ENCODE measurements at regions not wholly inside any gene's neighbourhood (a gene's known extent, or its start where the extent isn't known, plus 50 kb on each side); places are given as distances from the start of the nearest gene placed in this dataset.

GRCh38 chr5:169448826-169449225 lies 134.7 kb upstream of the SPDL1 start:
- ATAC-seq, result no peak

DNA sequence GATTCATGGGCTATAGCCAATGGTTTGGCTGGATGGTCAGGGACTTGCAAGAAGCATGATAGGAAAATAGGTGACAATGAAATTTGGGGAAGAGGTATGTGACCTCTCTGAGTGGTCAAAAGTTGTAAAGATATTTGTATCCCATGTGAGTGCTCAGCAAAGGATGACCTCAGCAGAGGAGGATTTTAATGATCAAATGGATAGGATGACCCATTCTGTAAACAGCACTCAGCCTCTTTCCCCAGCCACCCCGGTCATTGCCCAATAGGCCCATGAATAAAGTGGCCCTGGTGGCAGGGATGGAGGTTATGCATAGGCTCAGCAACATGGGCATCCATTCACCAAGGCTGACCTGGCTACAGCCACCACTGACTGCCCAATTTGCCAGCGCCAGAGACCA lies 138.4 kb upstream of the SPDL1 start:
- Histone ChIP-seq H3K9me3 (ENCODE audit: control insufficient read depth, low read length) (no peaks in the 10 kb centered on the region), H3K27me3 (ENCODE audit: control insufficient read depth, insufficient read depth) (no peaks in the 10 kb centered on the region), H3K4me1 (ENCODE audit: control insufficient read depth, insufficient read depth, low read length) (peaks cover 2% of the 10 kb centered on the region), H3K4me3 (ENCODE audit: low read length) (no peak overlapping the region), H3K27ac (ENCODE audit: low read length) (no peak overlapping the region)
- no peak for ATAC-seq
- intact Hi-C loops (cut with DNase I), result no loop called here
- no peak for DNase-seq
- 70% methylated on average over 2 of the region's 2 CpGs for WGBS

More at GRCh38 chr5:169448826-169449225, 134.7 kb upstream of the SPDL1 start:
- 97% methylated on average over 6 of the region's 6 CpGs for WGBS
- Histone ChIP-seq H3K4me1 (ENCODE audit: control insufficient read depth, insufficient read depth, low read length) (no peaks in the 10 kb centered on the region), H3K27ac (ENCODE audit: low read length) (no peak overlapping the region), H3K4me3 (ENCODE audit: low read length) (no peak overlapping the region), H3K27me3 (ENCODE audit: control insufficient read depth, insufficient read depth) (no peaks in the 10 kb centered on the region), H3K9me3 (ENCODE audit: control insufficient read depth, low read length) (no peaks in the 10 kb centered on the region)
- intact Hi-C loops (cut with DNase I), result no loop called here
- no peak for DNase-seq

GRCh38 chr5:169442913-169443784 lies 140.4 kb upstream of the SPDL1 start:
- no peaks in the 10 kb centered on the region for H3K9me3 ChIP-seq (ENCODE audit: control insufficient read depth, low read length)
- DNase-seq (no peak), ATAC-seq (peak; percentile 15 to 72)
- no peaks in the 10 kb centered on the region for H3K27me3 ChIP-seq (ENCODE audit: control insufficient read depth, insufficient read depth)
- H3K27ac ChIP-seq (ENCODE audit: low read length), result no peak overlapping the region
- intact Hi-C loops (cut with DNase I), result no loop called here
- H3K4me3 ChIP-seq (ENCODE audit: low read length), result no peak overlapping the region
- peaks cover 2% of the 10 kb centered on the region for H3K4me1 ChIP-seq (ENCODE audit: control insufficient read depth, insufficient read depth, low read length)
- 30% methylated on average over 9 of the region's 9 CpGs for WGBS

DNA sequence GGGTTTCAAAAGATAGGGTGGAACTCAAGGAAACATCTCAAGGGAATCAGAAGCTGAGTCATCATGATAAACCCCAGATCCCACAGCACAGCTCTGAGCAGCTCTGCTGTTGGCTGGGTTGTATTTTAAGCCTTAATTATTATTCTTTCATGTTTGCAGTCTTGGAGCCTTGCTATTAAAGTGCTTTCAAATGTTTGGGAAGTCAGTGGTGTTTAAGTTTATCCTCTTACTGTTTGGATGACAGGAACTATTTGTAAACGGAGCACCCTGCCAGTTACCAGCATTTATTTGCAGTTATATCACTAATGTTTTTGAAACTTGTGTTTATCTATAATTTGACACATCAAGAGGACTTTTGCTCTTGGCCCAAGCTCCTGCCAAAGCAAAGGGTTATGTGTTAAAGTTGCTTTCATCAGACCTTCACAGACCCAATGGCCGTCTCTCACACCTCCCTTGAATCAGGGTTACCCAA lies 141.1 kb upstream of the SPDL1 start:
- 22% methylated on average over 2 of the region's 2 CpGs for WGBS

DNA sequence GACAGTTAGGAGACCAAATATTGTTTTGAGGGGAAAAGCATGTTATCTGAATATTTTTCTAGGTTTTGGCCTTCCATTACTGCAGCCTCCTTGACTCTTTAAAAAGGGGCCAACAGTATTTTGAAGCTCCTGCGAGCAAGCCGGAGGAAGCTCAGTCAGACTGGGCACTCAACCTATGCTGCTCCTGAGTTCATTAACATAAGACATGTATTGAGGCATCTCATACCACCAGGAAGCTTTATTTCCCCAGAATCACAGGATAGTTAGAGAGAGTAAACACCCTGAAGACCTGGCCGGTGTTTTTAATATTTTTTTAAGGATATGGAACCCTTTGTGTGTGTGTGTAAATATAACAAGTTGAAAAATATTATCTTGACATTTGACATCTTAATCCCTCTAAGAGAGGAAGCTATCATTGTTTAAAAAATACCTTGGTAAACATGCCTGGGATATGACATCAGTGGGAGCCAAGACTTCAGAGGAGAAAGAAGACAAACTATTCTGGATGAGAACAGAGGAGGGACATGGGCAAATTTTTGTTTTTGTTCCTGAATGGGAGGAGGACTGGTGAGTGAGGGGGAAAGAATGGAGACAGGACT lies 139.3 kb upstream of the SLIT3 start:
- Histone ChIP-seq H3K27ac (ENCODE audit: low read length) (no peak overlapping the region), H3K4me3 (ENCODE audit: low read length) (no peak overlapping the region), H3K4me1 (ENCODE audit: control insufficient read depth, insufficient read depth, low read length) (peaks cover 2% of the 10 kb centered on the region), H3K9me3 (ENCODE audit: control insufficient read depth, low read length) (no peaks in the 10 kb centered on the region), H3K27me3 (ENCODE audit: control insufficient read depth, insufficient read depth) (no peaks in the 10 kb centered on the region)
- 62% methylated on average over 3 of the region's 3 CpGs for WGBS
- ATAC-seq, result peak in 1 of 2 donors; percentile 66
- no peak for DNase-seq
- intact Hi-C loops (cut with DNase I), result no loop called here

More for the DNA sequence above, 141.1 kb upstream of the SPDL1 start:
- no peak overlapping the region for H3K4me3 ChIP-seq (ENCODE audit: low read length)
- ATAC-seq, result peak; percentile 71 to 83
- peak in 1 of 3 donors; percentile 52 for DNase-seq
- H3K4me1 ChIP-seq (ENCODE audit: control insufficient read depth, insufficient read depth, low read length), result peaks cover 2% of the 10 kb centered on the region
- intact Hi-C loops (cut with DNase I), result no loop called here
- H3K27ac ChIP-seq (ENCODE audit: low read length), result no peak overlapping the region
- H3K27me3 ChIP-seq (ENCODE audit: control insufficient read depth, insufficient read depth), result no peaks in the 10 kb centered on the region
- H3K9me3 ChIP-seq (ENCODE audit: control insufficient read depth, low read length), result no peaks in the 10 kb centered on the region

GRCh38 chr5:169439362-169439761 lies 138.4 kb upstream of the SLIT3 start:
- Histone ChIP-seq H3K4me3 (ENCODE audit: low read length) (no peak overlapping the region), H3K9me3 (ENCODE audit: control insufficient read depth, low read length) (no peaks in the 10 kb centered on the region), H3K4me1 (ENCODE audit: control insufficient read depth, insufficient read depth, low read length) (peaks cover 2% of the 10 kb centered on the region), H3K27ac (ENCODE audit: low read length) (no peak overlapping the region), H3K27me3 (ENCODE audit: control insufficient read depth, insufficient read depth) (no peaks in the 10 kb centered on the region)
- ATAC-seq, result no peak
- WGBS, result 77% methylated on average over 4 of the region's 4 CpGs
- intact Hi-C loops (cut with DNase I), result no loop called here
- DNase-seq, result no peak

- H3K4me1 ChIP-seq (ENCODE audit: control insufficient read depth, insufficient read depth, low read length), result no peaks in the 10 kb centered on the region
- WGBS, result 60% methylated on average over 7 of the region's 7 CpGs
- H3K4me3 ChIP-seq (ENCODE audit: low read length), result no peak overlapping the region
- no peak for ATAC-seq
- intact Hi-C loops (cut with DNase I), result no loop called here
- H3K27ac ChIP-seq (ENCODE audit: low read length), result no peak overlapping the region
- no peaks in the 10 kb centered on the region for H3K9me3 ChIP-seq (ENCODE audit: control insufficient read depth, low read length)
- H3K27me3 ChIP-seq (ENCODE audit: control insufficient read depth, insufficient read depth), result no peaks in the 10 kb centered on the region
- DNase-seq, result no peak
Measured at GRCh38 chr5:169435506-169436229, 134.7 kb upstream of the SLIT3 start.

DNA sequence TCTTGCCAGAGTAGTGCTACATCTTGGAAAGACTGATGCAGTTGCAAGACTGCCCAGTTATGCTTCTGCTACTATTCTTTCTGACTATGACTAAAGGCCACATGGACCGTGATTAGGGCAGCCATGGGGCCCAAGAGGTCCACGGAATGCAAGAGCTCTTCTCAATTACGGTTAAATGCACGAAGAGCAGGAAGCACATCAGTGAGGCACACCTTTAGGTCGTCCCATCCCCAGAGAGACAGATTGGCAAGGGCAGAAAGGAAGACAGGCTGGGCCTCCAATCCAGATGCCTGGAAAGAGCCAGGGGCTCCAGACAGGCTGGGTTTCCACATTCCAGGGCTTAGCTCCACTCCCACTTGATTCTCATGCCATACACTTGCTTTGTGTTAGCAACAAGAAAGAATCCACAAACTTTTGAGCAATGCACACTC lies 132.3 kb upstream of the SLIT3 start:
- no peaks in the 10 kb centered on the region for H3K9me3 ChIP-seq (ENCODE audit: control insufficient read depth, low read length)
- ATAC-seq (no peak), DNase-seq (no peak)
- intact Hi-C loops (cut with DNase I), result no loop called here
- no peak overlapping the region for H3K4me3 ChIP-seq (ENCODE audit: low read length)
- H3K27ac ChIP-seq (ENCODE audit: low read length), result no peak overlapping the region
- 69% methylated on average over 5 of the region's 5 CpGs for WGBS
- H3K4me1 ChIP-seq (ENCODE audit: control insufficient read depth, insufficient read depth, low read length), result no peaks in the 10 kb centered on the region
- no peaks in the 10 kb centered on the region for H3K27me3 ChIP-seq (ENCODE audit: control insufficient read depth, insufficient read depth)

DNA sequence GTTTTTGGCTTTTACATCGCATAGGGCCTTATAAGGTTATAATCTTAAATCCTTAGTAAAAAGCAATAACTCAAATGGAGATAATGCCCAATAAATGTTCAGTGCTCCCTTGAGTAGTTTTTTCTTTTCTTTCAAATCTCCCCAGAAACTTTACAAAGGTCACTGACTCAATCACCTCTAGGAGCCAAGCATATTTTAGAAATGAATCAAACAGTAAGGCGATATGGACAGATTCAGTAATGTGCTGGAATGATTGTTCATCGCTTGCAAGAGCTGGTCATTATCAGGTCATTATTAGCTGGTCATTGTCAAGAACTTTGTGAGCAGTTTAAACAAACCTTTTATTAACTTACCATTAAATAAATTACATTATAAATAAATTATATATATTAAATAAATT lies 130.4 kb upstream of the SLIT3 start:
- 77% methylated on average over 3 of the region's 3 CpGs for WGBS
- no peak overlapping the region for H3K27ac ChIP-seq (ENCODE audit: low read length)
- H3K9me3 ChIP-seq (ENCODE audit: control insufficient read depth, low read length), result no peaks in the 10 kb centered on the region
- no peaks in the 10 kb centered on the region for H3K27me3 ChIP-seq (ENCODE audit: control insufficient read depth, insufficient read depth)
- ATAC-seq (no peak), DNase-seq (no peak)
- no peak overlapping the region for H3K4me3 ChIP-seq (ENCODE audit: low read length)
- H3K4me1 ChIP-seq (ENCODE audit: control insufficient read depth, insufficient read depth, low read length), result no peaks in the 10 kb centered on the region
- intact Hi-C loops (cut with DNase I), result no loop called here

GRCh38 chr5:169430671-169431070 lies 129.7 kb upstream of the SLIT3 start:
- WGBS, result 86% methylated on average over 1 of the region's 1 CpG
- no peaks in the 10 kb centered on the region for H3K27me3 ChIP-seq (ENCODE audit: control insufficient read depth, insufficient read depth)
- H3K27ac ChIP-seq (ENCODE audit: low read length), result no peak overlapping the region
- H3K4me3 ChIP-seq (ENCODE audit: low read length), result no peak overlapping the region
- intact Hi-C loops (cut with DNase I), result no loop called here
- no peaks in the 10 kb centered on the region for H3K9me3 ChIP-seq (ENCODE audit: control insufficient read depth, low read length)
- DNase-seq (no peak), ATAC-seq (no peak)
- no peaks in the 10 kb centered on the region for H3K4me1 ChIP-seq (ENCODE audit: control insufficient read depth, insufficient read depth, low read length)

- Histone ChIP-seq H3K4me1 (ENCODE audit: control insufficient read depth, insufficient read depth, low read length) (no peaks in the 10 kb centered on the region), H3K27ac (ENCODE audit: low read length) (no peak overlapping the region), H3K9me3 (ENCODE audit: control insufficient read depth, low read length) (no peaks in the 10 kb centered on the region), H3K27me3 (ENCODE audit: control insufficient read depth, insufficient read depth) (no peaks in the 10 kb centered on the region), H3K4me3 (ENCODE audit: low read length) (no peak overlapping the region)
- ATAC-seq, result peak; percentile 59 to 65
- intact Hi-C loops (cut with DNase I), result no loop called here
- peak in 2 of 3 donors; percentile 37 to 54 for DNase-seq
- 34% methylated on average over 2 of the region's 2 CpGs for WGBS
Measured at GRCh38 chr5:169429044-169429443, 128.1 kb upstream of the SLIT3 start.

Data from right cardiac atrium (tissue), 5 donors.